C4-2B (cell line): ENCODE measurements at regions not wholly inside any gene's neighbourhood (a gene's known extent, or its start where the extent isn't known, plus 50 kb on each side); places are given as distances from the start of the nearest gene placed in this dataset.

Experiments
- CTCF ChIP-seq: fragments of 450-650 bp; conservative IDR thresholded peaks from 2 replicates; pipeline ENCODE4 v1.5.1; 2017; ENCODE audit warnings: mild to moderate bottlenecking
- ZFX ChIP-seq: fragments of 450-650 bp; IDR thresholded peaks from 2 replicates; pipeline ENCODE4 v1.6.1; 2017

GRCh38 chr5:74030821-74031220, 404.8 kb downstream of the ARHGEF28 start:
- TF ChIP-seq ZFX (no peak), CTCF (no peak)
